Naive thymus-derived CD8-positive, alpha-beta T cell (primary cell): ENCODE measurements at regions not wholly inside any gene's neighbourhood (a gene's known extent, or its start where the extent isn't known, plus 50 kb on each side); places are given as distances from the start of the nearest gene placed in this dataset.

ENCODE experiments used
- ATAC-seq, 2 donors: fragments of 150-1000 bp; cut with Tn5 transposase in 1 of 2; sonication (Bioruptor Pico), chemical (Tn5 transposase) in 1 of 2; 1 replicate in 1 of 2; 2 replicates in 1 of 2; pipeline ENCODE4 v1.10.0; 2021; ENCODE audit warnings: mild to moderate bottlenecking in 2 of 2, moderate library complexity in 2 of 2
- POLR2A ChIA-PET: fragments of 350-600 bp; sonication (Branson Sonifier 250); formaldehyde crosslinking; loops from one replicate; lab custom pipeline; 2021; ENCODE audit warnings: antibody characterized with exemption; lab: Charles Lee
- DNase-seq, 10 donors: peaks; one replicate each; pipeline versions ENCODE4 v3.0.0 to v3.0.0-alpha.2; 2020 to 2022
- H3K27ac Mint-ChIP-seq, 10 donors: one replicate each; pipeline ENCODE4 v1.8.0; 2020 to 2022; ENCODE audit warnings: mild to moderate bottlenecking in 10 of 10, mixed read lengths in 10 of 10, moderate library complexity in 4 of 10, inconsistent platforms in 1 of 10
- H3K27me3 Mint-ChIP-seq, 5 donors: one replicate each; pipeline ENCODE4 v1.8.0; 2021 to 2022; ENCODE audit warnings: mixed read lengths in 5 of 5
- H3K36me3 Mint-ChIP-seq, 3 donors: one replicate each; pipeline ENCODE4 v1.8.0; 2020 to 2022; ENCODE audit warnings: mixed read lengths in 3 of 3, mild to moderate bottlenecking in 2 of 3, inconsistent platforms in 1 of 3
- H3K4me1 Mint-ChIP-seq, 4 donors: one replicate each; pipeline ENCODE4 v1.8.0; 2021 to 2022; ENCODE audit warnings: mixed read lengths in 4 of 4
- H3K4me3 Mint-ChIP-seq, 10 donors: one replicate each; pipeline ENCODE4 v1.8.0; 2020 to 2022; ENCODE audit warnings: mild to moderate bottlenecking in 10 of 10, mixed read lengths in 10 of 10, moderate library complexity in 6 of 10, inconsistent platforms in 1 of 10
- H3K9me3 Mint-ChIP-seq, 9 donors: one replicate each; pipeline ENCODE4 v1.8.0; 2020 to 2022; ENCODE audit warnings: mixed read lengths in 9 of 9, mild to moderate bottlenecking in 3 of 9, inconsistent platforms in 1 of 9, moderate library complexity in 1 of 9

GRCh38 chr1:222243902-222244301, 304.0 kb downstream of the HHIPL2 start:
- peaks cover 2 to 6% (median 3%) of the 10 kb centered on the region in 4 donors for H3K4me1 Mint-ChIP-seq
- no peaks in the 10 kb centered on the region for H3K9me3 Mint-ChIP-seq
- no peak for DNase-seq
- no peak overlapping the region for H3K27ac Mint-ChIP-seq
- no peak for ATAC-seq
- H3K27me3 Mint-ChIP-seq = no peaks in the 10 kb centered on the region
- no peak overlapping the region for H3K4me3 Mint-ChIP-seq
- POLR2A ChIA-PET = no interaction called here
- no peaks in the 10 kb centered on the region for H3K36me3 Mint-ChIP-seq

DNA sequence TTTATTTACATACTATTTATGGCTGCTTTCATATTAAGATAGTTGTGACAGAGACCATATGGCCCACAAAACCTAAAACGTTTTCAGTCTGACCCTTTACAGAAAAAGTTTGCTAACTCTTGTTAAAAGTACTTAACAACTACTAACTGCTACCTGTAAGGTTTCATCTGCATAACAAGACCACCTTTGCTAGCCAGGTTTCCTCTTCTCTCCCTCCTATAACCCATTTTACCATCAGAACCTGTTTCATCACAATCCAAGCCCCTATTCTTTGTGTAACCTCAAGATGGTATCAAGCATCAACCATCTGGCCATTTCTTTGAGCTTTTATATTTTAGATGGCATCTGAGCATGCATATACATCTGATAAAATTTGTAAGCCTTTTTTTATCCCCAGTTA, 305.4 kb downstream of the HHIPL2 start:
- DNase-seq (no peak), ATAC-seq (no peak)
- H3K36me3 Mint-ChIP-seq = no peaks in the 10 kb centered on the region
- H3K9me3 Mint-ChIP-seq = no peaks in the 10 kb centered on the region
- no peak overlapping the region for H3K27ac Mint-ChIP-seq
- no peaks in the 10 kb centered on the region for H3K27me3 Mint-ChIP-seq
- H3K4me3 Mint-ChIP-seq = no peak overlapping the region
- H3K4me1 Mint-ChIP-seq = no peaks in the 10 kb centered on the region
- POLR2A ChIA-PET = no interaction called here

DNA sequence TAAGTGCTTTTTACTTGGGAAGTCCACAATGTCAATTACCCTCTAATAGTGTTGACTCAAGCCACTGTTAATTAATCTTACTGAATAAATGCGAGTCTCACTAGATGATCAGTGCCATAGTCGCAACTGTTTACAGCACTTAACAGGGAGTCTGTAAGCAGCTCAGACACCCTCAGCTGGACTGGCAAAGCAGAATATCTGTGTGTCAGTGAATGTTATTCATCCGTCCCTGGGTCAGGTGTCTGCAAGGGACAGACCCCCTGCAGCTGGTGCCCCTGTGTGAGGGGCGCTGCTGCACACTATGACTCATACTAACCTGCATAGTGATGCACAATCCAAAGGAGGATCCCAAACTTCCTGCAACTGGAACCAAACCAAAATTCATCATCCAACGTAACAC, 306.5 kb downstream of the HHIPL2 start:
- ATAC-seq = no peak
- POLR2A ChIA-PET = no interaction called here
- Mint-ChIP-seq H3K4me3 (no peak overlapping the region), H3K9me3 (no peaks in the 10 kb centered on the region), H3K27me3 (no peaks in the 10 kb centered on the region), H3K36me3 (no peaks in the 10 kb centered on the region), H3K4me1 (no peaks in the 10 kb centered on the region), H3K27ac (no peak overlapping the region)
- DNase-seq = no peak

GRCh38 chr1:222240536-222241181, 307.2 kb downstream of the HHIPL2 start:
- H3K9me3 Mint-ChIP-seq = no peaks in the 10 kb centered on the region
- POLR2A ChIA-PET = no interaction called here
- no peaks in the 10 kb centered on the region for H3K36me3 Mint-ChIP-seq
- H3K27me3 Mint-ChIP-seq = no peaks in the 10 kb centered on the region
- no peak overlapping the region for H3K4me3 Mint-ChIP-seq
- no peak for ATAC-seq
- no peaks in the 10 kb centered on the region for H3K4me1 Mint-ChIP-seq
- H3K27ac Mint-ChIP-seq = peak overlapping the region in 1 of 10 donors; percentile 23
- no peak for DNase-seq

DNA sequence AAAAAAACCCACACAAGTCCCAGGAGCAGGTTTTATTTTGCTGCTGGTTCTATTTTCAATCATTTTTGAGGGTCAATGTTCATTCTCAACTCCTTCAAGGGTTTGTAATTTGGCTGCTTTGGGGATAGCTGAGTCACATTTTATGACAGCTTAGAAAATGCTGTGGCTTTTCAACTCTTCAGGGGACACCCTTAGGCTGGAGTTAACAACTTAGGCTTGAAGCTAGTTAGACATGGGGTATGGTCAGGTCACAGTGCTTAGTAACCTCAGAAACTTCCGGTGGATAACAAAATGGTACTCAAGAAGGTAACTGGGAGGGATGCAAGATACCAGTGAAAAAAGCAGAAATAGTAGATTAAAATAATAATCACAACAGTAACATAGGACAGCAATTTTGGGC, 308.8 kb downstream of the HHIPL2 start:
- no peaks in the 10 kb centered on the region for H3K9me3 Mint-ChIP-seq
- no peaks in the 10 kb centered on the region for H3K4me1 Mint-ChIP-seq
- H3K36me3 Mint-ChIP-seq = no peaks in the 10 kb centered on the region
- ATAC-seq (no peak), DNase-seq (no peak)
- no peak overlapping the region for H3K27ac Mint-ChIP-seq
- H3K4me3 Mint-ChIP-seq = no peak overlapping the region
- no peaks in the 10 kb centered on the region for H3K27me3 Mint-ChIP-seq
- POLR2A ChIA-PET = no interaction called here

- Mint-ChIP-seq H3K4me3 (no peak overlapping the region), H3K27me3 (peaks cover 0 to 1% (median 0%) of the 10 kb centered on the region in 5 donors), H3K4me1 (no peaks in the 10 kb centered on the region), H3K27ac (no peak overlapping the region), H3K36me3 (no peaks in the 10 kb centered on the region), H3K9me3 (no peaks in the 10 kb centered on the region)
- no peak for DNase-seq
- POLR2A ChIA-PET = no interaction called here
- no peak for ATAC-seq
These were observed 313.6 kb downstream of the HHIPL2 start for GRCh38 chr1:222234351-222234750.

GRCh38 chr1:222233444-222234158, 314.3 kb downstream of the HHIPL2 start:
- Mint-ChIP-seq H3K27me3 (peaks cover 0 to 1% (median 0%) of the 10 kb centered on the region in 5 donors), H3K36me3 (peaks cover 0 to 4% (median 0%) of the 10 kb centered on the region in 3 donors), H3K9me3 (peaks cover 0 to 4% (median 0%) of the 10 kb centered on the region in 9 donors), H3K27ac (no peak overlapping the region), H3K4me3 (no peak overlapping the region), H3K4me1 (no peaks in the 10 kb centered on the region)
- ATAC-seq (no peak), DNase-seq (no peak)
- POLR2A ChIA-PET = no interaction called here

- peaks cover 0 to 9% (median 3%) of the 10 kb centered on the region in 9 donors for H3K9me3 Mint-ChIP-seq
- peaks cover 0 to 1% (median 0%) of the 10 kb centered on the region in 5 donors for H3K27me3 Mint-ChIP-seq
- no peak overlapping the region for H3K27ac Mint-ChIP-seq
- DNase-seq (no peak), ATAC-seq (no peak)
- no peak overlapping the region for H3K4me3 Mint-ChIP-seq
- peaks cover 0 to 9% (median 2%) of the 10 kb centered on the region in 3 donors for H3K36me3 Mint-ChIP-seq
- no peaks in the 10 kb centered on the region for H3K4me1 Mint-ChIP-seq
- POLR2A ChIA-PET = no interaction called here
These were observed 315.1 kb downstream of the HHIPL2 start for GRCh38 chr1:222232842-222233241.

- Mint-ChIP-seq H3K27me3 (peaks cover 0 to 1% (median 0%) of the 10 kb centered on the region in 5 donors), H3K9me3 (peaks cover 0 to 22% (median 9%) of the 10 kb centered on the region in 9 donors), H3K36me3 (peaks cover 0 to 21% (median 10%) of the 10 kb centered on the region in 3 donors), H3K27ac (no peak overlapping the region), H3K4me3 (no peak overlapping the region), H3K4me1 (no peaks in the 10 kb centered on the region)
- DNase-seq (no peak), ATAC-seq (no peak)
- POLR2A ChIA-PET = no interaction called here
These were observed 318.1 kb downstream of the HHIPL2 start for GRCh38 chr1:222229672-222230312.

GRCh38 chr1:222225316-222225691, 322.6 kb downstream of the HHIPL2 start:
- H3K4me3 Mint-ChIP-seq = no peak overlapping the region
- peaks cover 0 to 21% (median 10%) of the 10 kb centered on the region in 3 donors for H3K36me3 Mint-ChIP-seq
- no peak for DNase-seq
- POLR2A ChIA-PET = no interaction called here
- no peak overlapping the region for H3K27ac Mint-ChIP-seq
- H3K4me1 Mint-ChIP-seq = no peaks in the 10 kb centered on the region
- no peak for ATAC-seq
- peaks cover 0 to 4% (median 0%) of the 10 kb centered on the region in 5 donors for H3K27me3 Mint-ChIP-seq
- peaks cover 0 to 22% (median 9%) of the 10 kb centered on the region in 9 donors for H3K9me3 Mint-ChIP-seq

DNA sequence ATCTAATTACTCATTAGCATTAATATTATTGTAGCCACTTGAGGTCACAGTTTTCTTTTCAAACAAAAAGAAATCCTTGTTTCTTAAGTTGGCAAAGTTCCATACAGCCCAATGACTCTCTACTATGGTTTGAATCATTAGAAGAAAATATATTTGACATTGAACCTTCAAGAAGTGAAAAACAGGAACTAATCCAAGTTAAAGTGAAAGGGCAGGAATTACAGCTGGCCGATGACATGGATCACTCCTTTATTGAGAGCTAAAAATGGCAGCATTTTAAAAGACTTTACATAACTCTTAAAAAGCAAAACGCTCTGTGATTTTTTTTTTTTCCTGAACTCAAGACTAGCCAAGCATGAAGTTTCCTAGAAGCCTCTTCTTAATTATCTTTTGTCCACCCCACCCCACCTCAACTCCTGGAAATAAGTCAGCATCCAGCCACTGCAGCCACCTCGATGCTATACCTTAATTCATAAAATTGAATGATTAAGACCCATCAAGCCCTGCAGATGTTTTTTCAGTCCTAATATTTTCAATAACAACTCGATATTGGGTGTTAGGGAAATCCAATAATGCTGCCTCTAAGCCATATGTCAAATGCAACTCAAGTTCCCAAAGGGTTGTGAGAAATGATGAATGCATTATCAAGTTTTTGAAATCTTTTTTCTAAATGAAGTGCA, 323.1 kb downstream of the HHIPL2 start:
- peaks cover 0 to 4% (median 0%) of the 10 kb centered on the region in 5 donors for H3K27me3 Mint-ChIP-seq
- ATAC-seq = no peak
- H3K9me3 Mint-ChIP-seq = peaks cover 0 to 27% (median 14%) of the 10 kb centered on the region in 9 donors
- no peak for DNase-seq
- no peaks in the 10 kb centered on the region for H3K4me1 Mint-ChIP-seq
- H3K27ac Mint-ChIP-seq = no peak overlapping the region
- no peak overlapping the region for H3K4me3 Mint-ChIP-seq
- POLR2A ChIA-PET = no interaction called here
- peaks cover 0 to 26% (median 12%) of the 10 kb centered on the region in 3 donors for H3K36me3 Mint-ChIP-seq

GRCh38 chr1:222224156-222224555, 323.7 kb downstream of the HHIPL2 start:
- POLR2A ChIA-PET = no interaction called here
- peaks cover 0 to 4% (median 0%) of the 10 kb centered on the region in 5 donors for H3K27me3 Mint-ChIP-seq
- H3K4me3 Mint-ChIP-seq = no peak overlapping the region
- peaks cover 3 to 33% (median 16%) of the 10 kb centered on the region in 9 donors for H3K9me3 Mint-ChIP-seq
- no peaks in the 10 kb centered on the region for H3K4me1 Mint-ChIP-seq
- ATAC-seq (no peak), DNase-seq (no peak)
- no peak overlapping the region for H3K27ac Mint-ChIP-seq
- H3K36me3 Mint-ChIP-seq = peaks cover 0 to 31% (median 16%) of the 10 kb centered on the region in 3 donors

DNA sequence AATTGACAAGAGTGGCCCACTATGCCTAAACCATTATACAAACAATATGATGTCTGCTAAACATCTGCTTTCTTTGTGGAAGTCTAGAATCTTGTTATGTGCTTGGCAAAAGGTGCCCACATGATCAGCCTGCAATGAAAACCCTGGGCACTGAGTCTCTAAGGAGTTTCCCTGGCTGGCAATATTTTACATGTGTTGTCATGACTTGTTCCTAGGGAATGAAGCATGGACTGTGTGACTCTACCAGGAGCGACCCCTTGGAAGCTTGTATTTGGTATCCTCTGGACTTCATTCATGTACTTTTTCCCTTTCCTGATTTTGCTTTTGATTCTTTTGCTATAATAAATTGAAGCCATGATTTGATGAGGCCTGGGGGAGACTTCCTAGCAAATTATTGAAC, 324.9 kb downstream of the HHIPL2 start:
- ATAC-seq (no peak), DNase-seq (no peak)
- H3K27me3 Mint-ChIP-seq = peaks cover 0 to 4% (median 0%) of the 10 kb centered on the region in 5 donors
- no peak overlapping the region for H3K27ac Mint-ChIP-seq
- H3K4me3 Mint-ChIP-seq = no peak overlapping the region
- H3K4me1 Mint-ChIP-seq = no peaks in the 10 kb centered on the region
- H3K36me3 Mint-ChIP-seq = peaks cover 0 to 32% (median 26%) of the 10 kb centered on the region in 3 donors
- H3K9me3 Mint-ChIP-seq = peaks cover 8 to 36% (median 20%) of the 10 kb centered on the region in 9 donors
- POLR2A ChIA-PET = no interaction called here
